ENCODE measurements at regions not wholly inside any gene's neighbourhood (a gene's known extent, or its start where the extent isn't known, plus 50 kb on each side); places are given as distances from the start of the nearest gene placed in this dataset.

GRCh38 chr1:191890433-191891088 is 267.7 kb upstream of the RGS18 start:
- Histone ChIP-seq H3K36me3 (ENCODE audit: control insufficient read depth, insufficient read depth, low read length) (no peaks in the 10 kb centered on the region), H4K20me1 (ENCODE audit: control insufficient read depth, extremely low read depth, insufficient read depth, low read length) (no peaks in the 10 kb centered on the region), H3K27ac (ENCODE audit: insufficient read depth, low read length) (no peak overlapping the region), H3K4me2 (ENCODE audit: extremely low read depth, insufficient read depth, low read length) (no peak overlapping the region), H3K27me3 (ENCODE audit: control insufficient read depth, insufficient read depth, low read length) (no peaks in the 10 kb centered on the region), H3K9ac (ENCODE audit: insufficient read depth, low read length) (no peak overlapping the region), H3K9me3 (ENCODE audit: control insufficient read depth, insufficient read depth, low read depth, low read length) (no peaks in the 10 kb centered on the region), H3K4me3 (replicated peaks in 1 of 4; ENCODE audit: control extremely low read depth in 1 of 4, insufficient read depth in 1 of 4, low read depth in 3 of 4, low read length in 4 of 4) (no peak overlapping the region), H3K4me1 (ENCODE audit: control insufficient read depth, extremely low read depth, insufficient read depth, low read length) (no peaks in the 10 kb centered on the region), H3K79me2 (ENCODE audit: control insufficient read depth, insufficient read depth, low read length) (no peaks in the 10 kb centered on the region), H2AFZ (ENCODE audit: low read length) (no peak overlapping the region)
- DNase-seq (ENCODE audit: low read depth in 2 of 2) = no peak
- TF ChIP-seq EZH2 (IDR thresholded peaks at IDR 0.05; ENCODE audit: low read length, missing control alignments) (no peak), CTCF (conservative IDR thresholded peaks at IDR 0.05 in 1 of 2, IDR thresholded peaks at IDR 0.05 in 1 of 2; ENCODE audit: low read depth in 1 of 2, low read length in 2 of 2) (no peak)

GRCh38 chr1:191892716-191893115 is 265.5 kb upstream of the RGS18 start:
- no peak overlapping the region for H3K4me2 ChIP-seq (ENCODE audit: extremely low read depth, insufficient read depth, low read length)
- no peak overlapping the region for H3K4me3 ChIP-seq (replicated peaks in 1 of 4; ENCODE audit: control extremely low read depth in 1 of 4, insufficient read depth in 1 of 4, low read depth in 3 of 4, low read length in 4 of 4)
- TF ChIP-seq EZH2 (IDR thresholded peaks at IDR 0.05; ENCODE audit: low read length, missing control alignments) = no peak
- H3K4me1 ChIP-seq (ENCODE audit: control insufficient read depth, extremely low read depth, insufficient read depth, low read length) = no peaks in the 10 kb centered on the region
- no peaks in the 10 kb centered on the region for H3K79me2 ChIP-seq (ENCODE audit: control insufficient read depth, insufficient read depth, low read length)
- H3K36me3 ChIP-seq (ENCODE audit: control insufficient read depth, insufficient read depth, low read length) = no peaks in the 10 kb centered on the region
- H3K27me3 ChIP-seq (ENCODE audit: control insufficient read depth, insufficient read depth, low read length) = no peaks in the 10 kb centered on the region
- H3K9me3 ChIP-seq (ENCODE audit: control insufficient read depth, insufficient read depth, low read depth, low read length) = no peaks in the 10 kb centered on the region
- no peak for DNase-seq (ENCODE audit: low read depth in 2 of 2)
- no peak overlapping the region for H3K27ac ChIP-seq (ENCODE audit: insufficient read depth, low read length)
- no peak overlapping the region for H2AFZ ChIP-seq (ENCODE audit: low read length)
- H4K20me1 ChIP-seq (ENCODE audit: control insufficient read depth, extremely low read depth, insufficient read depth, low read length) = no peaks in the 10 kb centered on the region
- H3K9ac ChIP-seq (ENCODE audit: insufficient read depth, low read length) = no peak overlapping the region

GRCh38 chr1:191895049-191895448 is 263.2 kb upstream of the RGS18 start:
- TF ChIP-seq EZH2 (IDR thresholded peaks at IDR 0.05; ENCODE audit: low read length, missing control alignments) = no peak
- TF ChIP-seq CTCF (conservative IDR thresholded peaks at IDR 0.05 in 1 of 2, IDR thresholded peaks at IDR 0.05 in 1 of 2; ENCODE audit: low read depth in 1 of 2, low read length in 2 of 2) = no peak
- Histone ChIP-seq H3K9ac (ENCODE audit: insufficient read depth, low read length) (no peak overlapping the region), H3K36me3 (ENCODE audit: control insufficient read depth, insufficient read depth, low read length) (no peaks in the 10 kb centered on the region), H3K9me3 (ENCODE audit: control insufficient read depth, insufficient read depth, low read depth, low read length) (no peaks in the 10 kb centered on the region), H3K79me2 (ENCODE audit: control insufficient read depth, insufficient read depth, low read length) (no peaks in the 10 kb centered on the region), H3K4me2 (ENCODE audit: extremely low read depth, insufficient read depth, low read length) (no peak overlapping the region), H3K4me1 (ENCODE audit: control insufficient read depth, extremely low read depth, insufficient read depth, low read length) (no peaks in the 10 kb centered on the region), H3K4me3 (replicated peaks in 1 of 4; ENCODE audit: control extremely low read depth in 1 of 4, insufficient read depth in 1 of 4, low read depth in 3 of 4, low read length in 4 of 4) (no peak overlapping the region), H3K27ac (ENCODE audit: insufficient read depth, low read length) (no peak overlapping the region), H2AFZ (ENCODE audit: low read length) (no peak overlapping the region), H3K27me3 (ENCODE audit: control insufficient read depth, insufficient read depth, low read length) (no peaks in the 10 kb centered on the region), H4K20me1 (ENCODE audit: control insufficient read depth, extremely low read depth, insufficient read depth, low read length) (no peaks in the 10 kb centered on the region)
- no peak for DNase-seq (ENCODE audit: low read depth in 2 of 2)

Data from fibroblast of lung (primary cell).